HG02763 (cell line): ENCODE measurements at regions not wholly inside any gene's neighbourhood (a gene's known extent, or its start where the extent isn't known, plus 50 kb on each side); places are given as distances from the start of the nearest gene placed in this dataset.
A peak's percentile ranks its signal among the peaks of the same experiment; 100 is the strongest.

Experiments
- ATAC-seq: cut with Tn5 transposase; IDR thresholded peaks from one replicate; pipeline ENCODE4 v1.9.1; 2021; ENCODE audit warnings: mild to moderate bottlenecking, moderate library complexity; ENCODE audit not compliant: unreplicated experiment

DNA sequence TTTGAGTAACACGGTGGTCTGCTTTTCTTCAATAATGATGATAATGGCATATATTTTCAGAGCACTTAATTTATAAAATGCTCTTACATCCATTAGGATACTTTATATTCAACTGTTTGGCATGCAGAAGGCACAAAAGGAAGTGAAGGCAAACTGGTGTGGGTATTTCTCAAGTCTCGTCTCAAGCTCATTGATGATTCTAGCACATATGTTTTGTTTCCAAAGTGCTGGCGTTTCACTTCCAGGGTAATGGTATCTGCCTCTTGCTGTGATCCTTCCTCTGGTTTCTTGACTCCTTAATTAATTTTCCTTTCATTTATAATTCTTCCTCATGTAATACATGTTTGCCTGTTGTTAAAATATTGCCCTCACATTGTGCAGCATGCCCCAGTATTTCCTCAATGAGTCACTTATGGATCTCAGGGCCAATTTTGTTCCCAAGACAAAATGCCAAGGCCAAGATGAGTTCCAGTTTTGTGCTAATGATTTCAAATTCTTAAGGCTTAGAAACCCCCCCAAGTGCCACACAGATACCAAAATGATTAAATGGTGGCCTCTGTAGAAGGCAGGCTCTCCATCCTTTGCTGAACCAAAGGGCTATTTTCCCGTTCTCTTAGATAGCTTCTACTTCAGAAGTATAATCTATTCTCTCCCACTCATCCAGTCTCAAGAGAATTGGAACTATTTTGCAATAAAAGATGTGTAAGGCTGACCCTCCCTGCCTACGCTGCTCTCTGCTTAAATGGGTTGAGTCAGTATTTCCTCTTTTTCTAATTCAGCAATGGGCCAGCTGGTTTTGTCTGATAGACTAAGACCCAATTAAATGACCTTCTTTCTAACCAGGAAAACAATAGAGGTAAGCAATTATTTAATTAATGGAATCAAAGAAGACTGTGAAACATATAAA lies 171.2 kb downstream of the ZNF365 start:
- no peak for ATAC-seq

DNA sequence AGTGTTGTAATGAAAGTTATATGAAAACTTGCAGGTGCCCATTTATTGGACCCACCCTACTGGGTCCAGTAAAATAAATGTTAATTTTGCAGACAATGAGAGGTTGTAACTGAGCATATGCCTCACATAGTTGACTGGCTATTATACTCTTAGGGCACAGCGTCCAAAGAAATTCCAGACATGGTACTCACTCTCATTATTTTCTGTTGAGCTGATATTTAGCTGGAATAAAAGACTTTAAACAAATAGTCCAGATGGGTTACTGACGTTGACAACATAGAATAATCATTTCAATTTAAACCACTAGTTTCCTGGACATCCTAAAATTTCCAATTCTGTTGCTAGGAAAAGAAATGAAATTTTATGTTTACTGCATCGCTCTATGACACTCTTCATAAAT lies 174.5 kb downstream of the ZNF365 start:
- ATAC-seq, result no peak

DNA sequence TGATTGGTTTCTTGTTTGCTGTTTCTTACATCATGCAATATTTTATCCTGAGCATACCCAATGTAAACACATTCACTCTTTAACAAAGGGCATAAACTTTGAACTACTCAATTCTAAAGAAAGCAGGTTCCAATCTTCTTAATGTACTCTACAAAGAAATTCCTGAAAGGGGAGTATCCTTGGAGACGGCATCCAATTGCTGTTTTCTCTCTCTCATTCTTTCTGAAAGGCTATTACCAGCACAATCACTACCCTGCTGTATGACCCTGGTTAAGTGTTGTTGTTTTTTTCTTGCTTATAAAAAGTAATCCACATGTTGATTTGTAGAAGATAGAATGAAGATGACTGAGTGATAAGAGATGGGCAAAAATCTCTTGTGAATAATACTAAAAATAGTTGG lies 176.0 kb downstream of the ZNF365 start:
- ATAC-seq, result no peak

DNA sequence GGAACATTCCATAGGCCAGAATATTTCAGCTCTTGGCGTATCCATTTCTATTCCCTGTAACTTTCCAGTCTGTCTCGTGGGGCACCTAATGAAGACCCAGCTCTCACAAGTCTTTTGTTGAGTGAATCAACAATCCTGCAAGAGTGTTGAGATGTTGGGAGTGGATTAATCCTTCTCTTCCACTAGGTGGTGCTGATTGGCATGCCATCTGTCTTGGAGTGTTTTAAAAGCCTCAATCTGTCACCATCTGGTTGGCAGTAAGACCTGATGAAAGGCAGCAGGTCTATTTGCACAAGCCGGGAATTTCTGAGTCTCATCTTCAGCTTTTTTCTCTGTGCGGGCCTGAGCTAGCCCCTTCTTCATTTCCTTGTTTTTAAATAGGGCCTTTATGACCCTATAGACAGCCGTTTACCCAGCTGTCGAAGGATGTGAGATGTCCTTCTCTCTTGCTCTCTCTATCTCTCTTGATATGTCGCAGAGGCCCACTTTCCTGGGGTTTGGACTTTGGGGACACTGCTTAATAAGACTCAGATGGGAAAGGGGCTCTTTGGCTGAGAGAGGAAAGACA lies 180.5 kb downstream of the ZNF365 start:
- ATAC-seq, result peak; percentile 56

DNA sequence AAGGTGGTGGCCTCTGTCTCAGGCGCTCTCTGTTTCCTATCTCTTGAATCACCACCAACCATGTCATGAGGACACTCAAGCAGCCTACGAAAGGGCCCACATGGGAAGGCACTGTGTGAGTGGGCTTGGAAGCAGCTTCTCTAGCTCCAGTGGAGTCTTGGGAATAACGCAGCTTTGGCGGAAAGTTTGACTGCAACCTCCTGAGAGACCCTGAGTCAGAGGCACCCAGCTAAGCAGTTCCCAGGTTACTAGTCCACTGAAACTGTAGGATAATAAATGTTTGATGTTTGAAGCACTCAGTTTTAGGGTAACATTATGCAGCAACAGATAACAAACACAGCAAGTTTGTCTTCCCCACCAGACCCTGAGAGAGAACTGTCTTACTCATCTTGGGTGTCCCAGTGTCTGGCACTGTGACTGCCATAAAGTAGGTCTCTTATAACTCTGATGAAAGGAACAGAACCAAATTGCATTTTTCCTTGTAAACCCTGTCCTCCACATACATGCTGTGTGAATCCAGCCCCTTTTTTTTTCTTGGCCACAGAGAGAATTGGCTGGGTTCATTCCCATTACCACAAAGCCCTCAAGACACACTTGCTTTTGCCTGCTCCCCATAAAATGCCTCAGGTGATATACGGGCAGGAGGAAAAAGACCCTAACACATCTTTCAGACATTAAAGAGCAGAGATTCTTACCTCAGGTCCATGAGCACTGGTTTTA lies 185.5 kb downstream of the ZNF365 start:
- no peak for ATAC-seq

DNA sequence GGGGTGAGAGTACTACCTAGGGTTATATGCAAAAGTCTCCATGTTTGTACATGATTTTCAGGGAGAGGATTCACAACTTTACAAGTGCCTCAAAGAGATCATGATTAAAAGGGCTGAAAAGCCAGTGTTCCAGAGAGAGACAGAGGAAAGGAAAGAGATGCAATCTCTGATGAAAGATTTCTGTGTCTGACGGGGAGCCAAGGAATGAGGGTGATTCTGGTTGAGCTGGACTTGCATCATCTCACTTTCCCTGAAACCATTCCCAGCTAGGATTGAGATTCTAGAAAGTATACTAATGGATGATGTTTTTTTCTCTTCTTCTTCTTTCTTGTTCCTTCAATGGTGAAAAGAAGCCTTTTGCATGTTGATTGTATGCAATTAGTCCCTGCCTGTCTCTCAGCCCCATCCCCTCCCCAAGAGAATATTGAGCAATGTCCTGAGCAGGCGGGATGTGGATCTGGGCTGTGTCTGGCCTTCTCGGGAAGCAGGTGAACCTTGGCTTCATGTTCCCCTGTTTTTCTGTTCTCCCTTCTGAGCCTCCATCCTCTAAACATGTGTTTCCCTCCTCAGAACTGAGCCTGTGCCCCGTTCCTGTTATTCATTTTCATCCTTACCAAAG lies 186.1 kb downstream of the ZNF365 start:
- ATAC-seq, result no peak

DNA sequence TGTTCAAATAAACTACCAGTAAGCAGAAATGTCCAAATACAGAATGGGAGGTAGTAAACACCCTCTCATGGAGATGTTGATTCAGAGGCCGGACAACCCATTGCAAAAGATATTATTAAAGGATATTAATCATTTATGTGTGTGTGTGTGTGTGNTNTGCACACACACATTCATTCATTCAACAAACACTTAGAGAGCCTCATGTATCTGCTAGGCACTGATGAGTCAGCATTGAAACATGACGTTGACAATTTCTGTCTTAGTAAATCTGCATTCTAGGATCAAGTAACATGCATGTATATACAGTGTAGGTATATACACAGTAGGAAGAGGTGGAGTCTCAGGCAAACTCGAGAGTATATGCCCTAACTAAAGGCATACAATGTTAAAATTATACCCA lies 187.0 kb downstream of the ZNF365 start:
- no peak for ATAC-seq

DNA sequence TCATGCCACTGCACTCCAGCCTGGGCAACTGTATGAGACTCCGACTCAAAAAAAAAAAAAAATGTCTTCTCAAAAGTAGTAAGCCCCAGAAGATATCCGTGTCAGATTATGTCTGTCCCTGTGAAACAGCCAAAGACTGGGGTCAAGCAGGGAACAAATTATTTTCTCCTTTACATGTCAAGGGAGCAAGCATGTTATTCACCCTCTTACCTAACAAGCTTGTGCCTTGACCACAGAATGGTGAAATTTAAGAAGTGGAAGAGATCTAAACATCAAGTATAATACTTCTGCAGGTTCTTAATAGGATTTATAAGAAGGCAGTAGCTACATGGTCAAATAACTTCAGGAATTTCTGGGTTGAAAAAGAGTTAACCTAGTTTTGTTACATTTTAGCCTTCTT lies 187.9 kb downstream of the ZNF365 start:
- ATAC-seq, result no peak

DNA sequence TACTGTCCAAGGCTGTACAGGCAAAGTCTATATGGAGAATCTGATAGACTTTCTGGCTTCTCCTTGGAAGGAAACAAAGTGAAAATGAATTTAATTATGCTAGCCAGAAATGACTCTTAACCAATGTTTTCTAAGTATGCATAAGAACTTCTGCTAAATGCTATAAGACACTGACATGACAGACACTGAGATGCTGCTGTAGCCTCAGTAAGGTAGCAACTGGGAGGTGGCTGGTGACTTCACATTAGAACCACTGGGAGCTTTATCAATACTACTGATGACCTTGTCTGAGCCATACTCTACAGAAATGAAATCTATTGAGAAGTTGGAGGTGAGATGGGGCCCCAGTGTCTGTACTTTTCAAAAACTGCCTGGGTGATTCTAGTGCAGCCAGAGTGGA lies 188.6 kb downstream of the ZNF365 start:
- ATAC-seq, result no peak

DNA sequence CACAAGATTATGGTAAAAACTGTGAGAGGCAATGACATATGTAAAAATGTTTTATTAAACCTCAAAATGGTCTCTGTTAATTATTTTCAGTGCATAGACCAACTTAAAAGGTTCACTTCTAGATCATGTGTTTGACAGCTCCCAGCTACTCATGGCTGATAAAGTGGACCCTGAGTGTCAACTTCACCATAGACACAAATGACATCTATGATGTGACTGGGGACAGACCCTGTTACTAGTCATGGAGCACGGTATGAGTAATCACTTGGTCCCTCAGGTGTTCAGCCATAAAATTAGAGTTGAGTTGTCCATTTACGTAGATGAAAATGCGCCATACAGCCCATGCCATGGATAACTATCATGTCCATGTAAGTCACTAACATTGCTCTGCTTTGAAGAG lies 199.8 kb downstream of the ZNF365 start:
- ATAC-seq, result no peak

DNA sequence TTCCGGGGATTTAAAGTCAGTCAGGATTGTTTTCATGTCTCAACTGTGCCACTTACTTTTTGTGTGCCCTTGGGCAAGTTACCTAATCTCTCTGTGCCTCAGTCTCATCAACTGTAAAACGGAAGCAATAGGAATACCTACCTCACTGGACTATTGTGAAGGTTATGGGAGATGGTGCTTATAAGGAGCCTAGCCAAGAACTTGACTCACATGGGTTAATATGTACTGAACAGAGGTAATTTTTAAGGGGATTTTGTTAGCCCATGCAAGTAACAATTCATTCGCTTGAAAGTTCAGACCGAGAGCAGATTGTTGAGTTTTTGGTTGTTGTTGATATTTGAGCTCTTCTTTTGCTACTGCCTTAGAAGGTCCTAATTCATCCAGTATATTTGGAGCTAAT lies 202.9 kb downstream of the ZNF365 start:
- ATAC-seq, result no peak

DNA sequence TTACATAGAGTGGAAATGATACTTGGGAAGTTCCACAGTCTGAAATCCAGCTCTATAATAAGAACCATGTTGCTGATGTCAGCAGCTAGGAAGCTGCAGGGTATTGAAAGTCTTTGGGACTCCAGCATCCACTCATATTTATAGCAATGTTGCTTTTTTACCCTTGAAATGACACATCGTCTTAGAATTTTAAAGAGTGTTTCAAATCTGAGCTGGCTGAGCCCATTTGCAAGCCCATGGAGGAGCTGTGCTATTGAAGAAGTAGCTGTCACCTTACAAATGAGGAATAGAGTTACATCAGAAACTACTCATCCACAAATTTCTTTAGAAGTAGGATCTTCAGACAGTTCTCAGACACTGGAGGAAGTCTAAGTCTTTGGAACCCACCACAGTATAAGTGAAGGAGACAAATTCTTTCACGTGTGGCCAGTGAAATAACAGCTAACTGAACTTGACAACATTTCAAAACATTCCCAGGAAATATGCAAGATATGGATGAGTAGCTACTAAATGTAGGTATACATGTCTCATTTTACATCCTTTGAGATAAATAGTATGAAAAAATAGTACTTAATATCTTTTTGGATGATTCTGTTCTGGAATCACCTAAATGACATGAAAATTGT lies 203.6 kb downstream of the ZNF365 start:
- ATAC-seq, result no peak

DNA sequence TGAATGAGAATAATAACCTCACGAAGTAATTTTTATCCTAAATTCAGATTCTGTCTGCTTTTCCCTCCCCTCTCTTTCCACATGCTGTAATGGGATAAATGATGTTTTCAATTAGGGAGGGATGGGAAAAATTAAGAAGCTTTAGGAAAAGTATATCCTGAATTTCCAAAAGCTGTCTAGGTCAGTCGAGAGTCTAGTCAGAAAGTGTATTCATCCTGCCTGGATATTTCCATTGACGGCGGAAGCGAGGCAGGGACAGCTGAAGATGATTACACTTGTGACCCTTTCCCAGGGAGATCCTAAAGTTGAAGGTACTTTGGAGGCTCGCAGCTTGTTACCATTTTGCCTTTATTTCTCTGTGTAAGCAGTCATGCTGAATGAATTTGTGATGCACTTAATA lies 204.1 kb downstream of the ZNF365 start:
- ATAC-seq, result no peak

DNA sequence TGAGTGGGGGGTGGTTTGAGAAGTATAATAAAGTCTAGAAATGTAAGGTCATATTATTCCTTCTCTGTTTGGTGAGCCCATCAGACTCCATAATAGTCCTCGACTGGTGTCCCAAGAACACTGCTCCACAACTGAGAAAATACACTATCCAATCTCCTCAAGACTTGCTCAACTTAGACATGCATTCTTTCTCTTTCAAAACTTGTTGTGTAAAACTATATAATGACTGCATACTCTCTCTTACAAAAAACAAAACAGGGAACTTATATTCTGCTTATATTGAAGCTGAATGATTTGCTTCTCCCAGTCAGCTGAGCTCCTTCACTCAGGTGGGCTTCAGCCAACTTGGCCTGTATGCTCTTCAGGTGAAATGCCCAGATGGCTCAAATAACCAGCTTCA lies 204.7 kb downstream of the ZNF365 start:
- ATAC-seq, result no peak

DNA sequence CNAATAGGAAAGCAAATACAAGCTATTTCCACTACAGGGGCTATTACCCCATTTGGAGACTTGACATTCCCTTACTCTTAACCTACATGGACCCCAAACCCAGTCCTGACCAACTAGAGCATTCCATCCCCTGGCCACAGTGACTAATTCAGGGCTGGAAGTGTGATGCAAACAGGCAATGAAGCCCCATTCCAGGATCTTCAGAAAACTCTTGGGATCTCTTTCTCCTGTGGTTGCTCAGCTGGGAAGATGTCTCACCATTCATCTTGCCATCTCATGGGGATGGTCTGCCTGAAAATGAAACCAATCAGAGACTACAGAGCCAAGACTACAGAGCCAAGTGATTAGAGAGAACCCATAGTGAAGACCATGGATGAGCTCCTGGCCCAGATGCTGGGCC lies 206.2 kb downstream of the ZNF365 start:
- no peak for ATAC-seq

DNA sequence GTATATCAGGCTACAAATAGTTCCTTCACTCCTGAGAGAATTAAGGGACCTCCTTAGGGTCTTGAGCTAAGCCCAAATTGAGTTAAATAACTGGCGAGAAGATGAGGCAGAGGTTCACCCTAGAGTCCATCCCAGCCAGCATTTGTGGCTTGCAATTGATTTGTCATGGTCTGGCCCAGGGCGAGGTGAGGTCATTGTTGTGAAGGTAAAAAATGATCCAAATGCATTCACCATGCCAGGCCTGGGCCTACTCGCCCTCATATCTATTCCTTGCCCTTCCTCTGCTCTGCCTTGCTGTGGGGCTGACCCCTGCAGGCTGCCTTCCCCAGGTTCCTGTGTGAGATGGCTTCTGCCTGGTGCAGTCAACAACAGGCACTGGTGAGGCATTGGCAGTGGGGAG lies 207.2 kb downstream of the ZNF365 start:
- ATAC-seq, result no peak

DNA sequence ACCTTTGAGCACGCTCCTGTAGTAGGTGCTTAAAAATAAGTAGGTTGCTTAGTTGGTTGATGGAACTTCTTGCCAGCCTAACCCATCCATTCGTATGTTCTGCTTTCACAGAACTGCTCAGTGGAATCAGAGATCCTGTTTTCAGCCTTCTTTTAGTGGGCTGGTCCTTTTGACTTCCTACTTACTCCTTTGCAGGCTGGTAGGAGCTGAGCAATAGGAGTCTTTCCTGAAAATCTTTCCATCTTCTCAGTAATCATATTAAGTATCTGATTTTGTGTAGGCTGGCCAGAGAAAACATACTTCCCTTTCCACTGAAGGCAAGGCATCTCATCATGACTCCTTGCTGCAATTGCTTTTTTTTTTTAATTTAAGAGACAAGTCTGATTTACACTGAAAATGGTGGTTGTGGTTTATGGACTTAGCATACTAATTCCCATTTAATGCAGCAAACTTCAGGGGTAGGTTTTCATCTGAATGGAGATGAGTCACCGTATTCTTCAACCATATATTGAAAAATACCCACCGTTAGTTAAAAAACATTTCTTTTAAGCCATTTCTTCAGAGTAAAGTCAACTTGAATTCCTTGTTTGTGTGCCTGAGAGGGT lies 208.0 kb downstream of the ZNF365 start:
- ATAC-seq, result no peak

DNA sequence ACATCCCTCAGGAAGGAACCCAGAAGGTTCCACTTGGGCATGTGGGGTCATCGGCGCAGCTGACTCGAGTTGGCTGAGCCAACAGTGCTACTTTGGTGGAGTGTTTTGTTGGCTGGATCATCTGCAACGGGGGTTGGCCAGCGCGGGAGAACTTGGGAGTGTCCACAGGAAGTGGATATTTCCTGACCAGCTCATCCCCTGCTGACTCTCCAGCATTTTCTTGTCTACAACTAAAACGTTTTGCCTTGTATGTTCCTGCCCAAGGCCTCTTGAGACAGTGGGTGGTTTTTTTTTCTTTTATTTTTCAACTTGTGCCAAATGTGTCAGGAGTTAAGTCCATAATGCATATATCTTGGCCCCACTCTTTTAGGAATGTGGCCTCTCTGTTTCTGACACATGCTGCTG lies 208.6 kb downstream of the ZNF365 start:
- ATAC-seq, result no peak

DNA sequence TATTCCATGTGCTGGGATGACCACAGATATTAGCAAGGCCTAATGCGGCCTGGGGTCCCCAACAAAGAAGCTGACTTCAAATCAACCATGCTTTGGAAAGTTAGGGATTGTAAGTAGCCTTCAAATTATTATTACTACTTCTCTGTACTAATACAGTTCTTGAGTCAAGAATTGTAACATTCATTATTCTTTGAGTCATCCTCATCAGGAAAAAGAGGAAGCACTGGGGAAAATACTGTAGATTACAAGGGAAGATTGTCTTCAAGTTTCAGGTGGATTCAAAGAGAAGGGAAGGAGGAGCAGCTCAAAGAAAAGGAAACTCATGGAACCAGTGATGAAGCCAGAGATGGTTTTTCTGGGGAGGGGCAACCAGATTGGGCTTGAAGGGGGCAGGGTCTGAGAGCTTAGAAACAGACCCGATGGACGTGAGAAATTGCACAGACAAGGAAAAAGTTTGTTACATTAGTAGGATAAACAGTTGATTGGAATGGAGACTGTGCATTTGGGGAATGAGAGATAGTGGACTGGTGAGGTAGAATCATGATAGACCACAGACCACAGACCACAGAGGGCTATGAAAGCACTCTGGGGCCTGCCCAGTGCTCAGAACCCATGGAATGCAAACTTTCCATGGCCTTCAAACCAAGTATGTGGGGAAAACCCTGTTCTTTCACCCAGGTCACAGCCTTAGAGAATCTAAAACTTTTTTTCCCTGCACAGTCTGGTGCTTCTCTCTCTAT lies 209.9 kb downstream of the ZNF365 start:
- no peak for ATAC-seq

DNA sequence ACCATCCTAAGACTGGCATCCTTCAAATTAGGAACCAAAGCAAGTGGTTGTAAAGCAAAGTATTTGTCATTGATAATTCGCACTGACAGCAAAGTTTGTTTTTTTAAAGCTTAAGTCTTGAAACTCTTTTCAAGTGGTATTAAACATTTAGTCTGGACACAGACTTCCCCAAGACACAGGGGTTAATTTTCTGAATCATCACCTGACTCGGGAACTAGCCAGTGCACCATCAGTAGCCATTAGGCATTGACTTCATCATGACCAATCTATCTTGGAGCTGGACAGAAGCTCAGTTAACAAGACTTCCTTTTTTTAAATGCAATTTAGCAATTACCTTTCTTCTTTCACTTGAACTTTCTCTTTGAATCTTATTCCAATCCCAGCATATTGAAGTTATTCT lies 210.6 kb downstream of the ZNF365 start:
- ATAC-seq, result no peak
